RPMI7951 (cell line): ENCODE measurements at regions not wholly inside any gene's neighbourhood (a gene's known extent, or its start where the extent isn't known, plus 50 kb on each side); places are given as distances from the start of the nearest gene placed in this dataset.

ENCODE experiments used
- DNase-seq: peaks from one replicate; pipeline ENCODE4 v3.0.0-alpha.2; 2012; ENCODE audit warnings: low read depth

- DNase-seq: peak; percentile 51
Measured at GRCh38 chr6:156564127-156564806, 212.9 kb upstream of the ARID1B start.

DNA sequence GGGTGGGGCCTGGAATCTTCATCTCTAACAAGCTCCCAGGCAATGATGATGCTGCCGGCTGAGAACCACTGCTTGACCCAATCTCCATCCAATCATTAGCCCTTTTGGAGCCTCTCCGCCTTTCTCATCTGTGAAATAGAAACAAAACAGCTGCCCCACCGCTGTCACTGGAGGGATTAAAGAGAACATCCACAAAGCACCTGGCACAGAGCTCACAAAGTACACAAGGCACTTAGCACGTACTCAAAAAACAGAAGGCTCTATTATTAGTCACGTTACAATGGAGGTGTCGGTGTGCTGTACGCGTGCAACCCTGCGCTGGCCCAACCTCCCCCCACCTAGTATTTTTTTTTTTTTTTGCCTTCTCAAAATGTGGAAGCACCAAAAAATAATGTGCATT is 213.5 kb upstream of the ARID1B start:
- no peak for DNase-seq

GRCh38 chr6:156562636-156563035 is 214.5 kb upstream of the ARID1B start:
- DNase-seq: no peak

DNA sequence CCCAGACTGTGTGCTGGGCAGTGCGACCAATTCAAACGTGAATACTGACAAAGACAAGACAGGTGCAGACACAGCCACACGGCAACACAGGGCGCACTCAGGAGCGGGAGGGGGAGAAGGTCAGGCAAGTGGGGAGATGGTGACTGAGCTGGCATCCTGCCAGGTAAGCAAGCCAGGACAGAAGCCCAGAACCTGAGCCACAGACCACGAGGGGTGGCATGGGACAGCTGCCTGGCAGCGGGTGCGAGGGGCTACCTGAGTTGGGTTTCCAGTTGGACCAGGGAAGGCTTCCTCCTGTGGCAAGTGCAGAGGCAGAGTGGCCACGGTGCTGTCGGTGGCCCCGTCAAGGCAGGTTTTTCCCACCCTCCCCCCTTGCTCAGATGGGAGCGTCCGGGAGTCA is 215.2 kb upstream of the ARID1B start:
- DNase-seq: no peak

DNA sequence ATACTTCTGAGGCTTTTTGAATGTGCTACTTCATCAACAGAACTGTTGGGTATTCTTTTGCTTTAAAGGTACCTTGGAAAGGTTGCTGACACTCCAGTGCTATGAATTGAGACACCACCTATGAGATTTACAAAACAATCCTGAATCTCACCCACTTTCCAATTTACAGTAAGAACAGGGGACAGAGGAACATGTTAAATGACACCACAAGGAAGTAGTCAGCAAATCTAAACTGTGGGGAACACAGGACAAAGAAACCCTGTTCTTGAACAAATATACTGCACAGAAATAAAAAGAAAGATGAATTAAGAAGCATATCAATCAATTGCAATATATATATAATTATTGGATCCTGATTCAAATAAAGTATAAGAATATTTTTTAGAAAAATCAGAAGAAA is 216.7 kb upstream of the ARID1B start:
- DNase-seq: no peak

DNA sequence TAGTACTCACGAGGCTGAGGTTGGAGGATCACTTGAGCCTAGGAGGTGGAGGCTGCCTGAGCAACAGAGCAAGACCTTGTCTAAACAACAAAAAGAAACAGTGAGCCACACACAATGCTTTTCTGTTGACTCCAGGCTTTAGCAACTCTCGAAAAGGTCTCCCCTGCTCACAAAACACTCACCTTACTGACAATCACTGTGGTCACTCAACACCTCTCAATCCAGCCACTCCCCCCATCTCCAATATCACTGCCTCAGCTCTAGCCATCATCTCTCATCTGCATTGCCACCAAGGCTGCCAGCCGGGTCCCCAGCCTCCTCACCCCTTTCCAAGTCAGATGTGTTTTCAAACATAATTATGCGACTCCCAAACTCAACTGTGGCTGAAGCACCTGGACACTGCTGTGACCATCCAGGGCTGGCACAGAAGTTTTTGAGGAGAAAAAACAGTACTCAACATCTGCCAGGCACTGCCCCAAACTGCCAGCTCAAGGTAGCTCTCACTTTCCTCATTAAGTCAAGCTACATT is 218.0 kb upstream of the ARID1B start:
- no peak for DNase-seq

- no peak for DNase-seq
Measured at GRCh38 chr6:156557911-156558259, 219.3 kb upstream of the ARID1B start.

DNA sequence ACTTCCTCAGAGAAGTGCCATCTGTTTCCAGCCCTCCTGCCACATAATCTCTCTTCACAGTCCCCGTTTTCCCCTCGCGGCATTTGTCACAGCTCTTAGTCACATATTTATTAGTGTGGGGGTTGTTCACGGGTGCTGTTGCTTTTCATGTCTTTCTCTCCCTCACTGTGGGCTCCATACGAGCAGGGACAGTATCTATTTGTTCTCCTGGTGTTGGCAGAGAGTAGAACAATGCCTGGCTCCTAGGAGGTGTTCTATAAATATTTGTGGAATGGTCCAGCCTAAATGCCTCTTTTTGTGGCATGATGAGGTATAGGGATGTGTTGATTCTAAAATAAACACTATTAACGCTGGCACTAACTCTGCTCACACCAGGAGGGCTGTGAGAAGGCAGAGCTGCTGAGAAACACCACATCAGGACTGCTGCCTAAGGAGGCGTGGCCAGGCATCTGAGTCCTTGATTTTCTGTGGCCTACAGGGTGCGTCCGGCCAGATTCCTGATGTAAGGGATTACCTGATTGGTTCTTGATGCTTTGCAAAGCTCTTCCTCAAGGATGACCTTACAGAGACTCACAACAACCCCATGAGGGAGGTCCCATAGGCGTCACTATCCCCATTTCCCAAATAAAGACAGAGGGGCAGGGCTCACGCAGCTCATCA is 219.8 kb upstream of the ARID1B start:
- peak; percentile 56 for DNase-seq

- DNase-seq: no peak
Measured at GRCh38 chr6:156556811-156557210, 220.4 kb upstream of the ARID1B start.

DNA sequence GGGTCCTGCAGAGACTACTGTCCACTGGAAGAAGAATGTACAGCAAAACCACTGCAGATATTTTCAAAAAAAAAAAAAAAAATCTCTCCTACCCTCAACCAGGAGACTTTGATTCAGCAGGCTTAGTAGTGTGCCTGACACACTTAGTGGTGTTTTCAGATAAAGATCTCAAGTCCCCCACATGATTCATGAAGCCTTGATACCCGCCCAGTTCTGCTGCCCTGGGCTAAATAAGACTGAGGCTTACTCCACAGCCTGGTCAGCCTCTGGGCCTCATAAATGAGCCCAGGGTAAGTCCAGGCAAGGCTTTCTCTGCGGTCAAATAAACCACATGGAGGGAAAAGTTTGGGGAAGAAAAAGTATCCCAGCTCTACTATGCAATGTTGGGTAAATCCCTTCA is 222.1 kb upstream of the ARID1B start:
- DNase-seq: peak; percentile 91

- DNase-seq: no peak
Measured at GRCh38 chr6:156554160-156554559, 223.0 kb upstream of the ARID1B start.

- DNase-seq: no peak
Measured at GRCh38 chr6:156552849-156553248, 224.3 kb upstream of the ARID1B start.

GRCh38 chr6:156550949-156551348 is 226.2 kb upstream of the ARID1B start:
- DNase-seq: no peak

- no peak for DNase-seq
Measured at GRCh38 chr6:156545931-156546330, 231.2 kb upstream of the ARID1B start.

- no peak for DNase-seq
Measured at GRCh38 chr6:156545021-156545420, 232.2 kb upstream of the ARID1B start.

- DNase-seq: no peak
Measured at GRCh38 chr6:156544046-156544445, 233.1 kb upstream of the ARID1B start.

- peak; percentile 59 for DNase-seq
Measured at GRCh38 chr6:156543431-156543830, 233.7 kb upstream of the ARID1B start.

DNA sequence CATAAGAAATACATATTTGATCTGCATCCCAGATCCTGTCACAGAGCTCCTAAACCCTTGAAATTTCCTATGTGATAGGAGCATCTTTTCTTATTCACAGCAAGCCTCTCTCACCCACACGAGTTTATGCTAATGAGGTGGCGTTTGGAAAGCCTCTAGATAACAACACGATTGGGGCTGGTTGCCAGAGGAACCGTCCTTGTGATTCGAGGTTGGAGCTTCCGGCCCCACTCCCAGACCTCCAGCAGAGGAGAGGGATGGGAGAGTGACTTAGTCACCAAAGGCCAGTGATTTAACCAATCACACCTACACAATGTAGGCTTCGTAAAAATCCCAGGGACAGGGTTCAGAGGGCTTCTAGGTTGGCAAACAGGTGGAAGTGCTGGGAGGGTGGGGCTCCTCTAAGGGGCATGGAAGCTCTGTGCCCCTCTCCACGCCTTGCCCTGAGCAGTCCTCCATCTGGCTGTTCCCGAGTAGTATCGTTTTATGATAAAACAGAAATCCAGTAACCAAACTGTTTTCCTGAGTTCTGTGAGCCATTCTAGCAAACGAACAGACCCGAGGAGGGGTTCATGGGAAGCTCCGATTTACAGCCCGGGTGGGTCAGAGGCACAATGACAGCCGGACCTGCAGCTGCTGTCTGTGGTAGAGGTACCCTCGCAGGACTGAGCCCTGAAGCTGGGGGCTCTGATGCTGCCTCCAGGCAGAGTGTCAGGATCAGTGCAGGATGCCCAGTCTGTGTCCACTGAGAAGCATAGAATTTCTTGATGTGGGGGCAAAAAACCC is 238.1 kb upstream of the ARID1B start:
- DNase-seq: peak; percentile 55

- no peak for DNase-seq
Measured at GRCh38 chr6:156534594-156534993, 242.6 kb upstream of the ARID1B start.

DNA sequence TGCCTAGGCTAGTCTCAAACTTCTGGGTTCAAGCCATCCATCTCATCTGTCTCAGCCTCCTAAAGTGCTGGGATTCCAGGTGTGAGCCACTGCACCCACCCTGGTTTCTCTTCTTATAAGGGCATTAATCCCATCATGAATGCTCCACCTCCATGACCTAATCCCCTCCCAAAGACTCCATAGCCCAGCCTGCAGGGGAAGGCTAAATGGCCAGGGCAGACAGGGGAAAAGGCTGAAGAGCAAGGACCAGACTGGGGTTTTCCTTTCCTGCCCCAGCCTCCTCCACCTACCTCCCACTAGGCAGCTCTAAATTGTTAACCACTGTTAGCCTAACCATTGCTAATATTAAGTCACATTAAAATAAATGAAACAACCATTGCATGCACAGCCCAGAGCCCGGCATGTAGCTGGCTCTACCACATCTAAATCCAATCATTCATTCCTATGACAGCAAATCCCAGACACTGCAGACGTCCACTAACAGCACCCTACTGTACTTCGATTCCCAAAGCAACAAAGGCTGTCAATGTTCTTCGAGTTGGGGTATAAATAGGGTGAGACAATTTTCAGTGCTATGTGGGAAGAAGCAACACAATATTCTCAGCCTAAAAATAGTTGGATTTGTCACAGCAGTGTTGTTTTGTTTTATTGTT is 243.2 kb upstream of the ARID1B start:
- DNase-seq: no peak

DNA sequence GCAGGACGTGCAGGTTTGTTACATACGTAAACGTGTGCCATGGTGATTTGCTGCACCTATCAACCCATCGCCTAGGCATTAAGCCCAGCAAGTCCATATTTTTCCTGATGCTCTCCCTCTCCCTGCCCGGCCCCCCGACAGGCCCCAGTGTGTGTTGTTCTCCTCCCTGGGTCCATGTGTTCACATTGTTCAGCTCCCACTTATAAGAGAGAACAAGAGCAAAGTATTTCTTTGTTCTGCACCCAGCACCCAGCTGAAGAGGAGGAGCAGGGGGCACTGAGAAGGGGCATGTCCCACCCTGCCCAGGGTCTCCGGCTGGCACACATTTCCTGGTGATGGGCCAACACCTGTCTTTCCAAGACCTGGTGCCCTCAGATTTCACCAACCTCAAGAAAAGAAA is 251.1 kb upstream of the ARID1B start:
- no peak for DNase-seq

- no peak for DNase-seq
Measured at GRCh38 chr6:156525541-156525940, 251.6 kb upstream of the ARID1B start.
